HepG2 (cell line): ENCODE measurements at regions not wholly inside any gene's neighbourhood (a gene's known extent, or its start where the extent isn't known, plus 50 kb on each side); places are given as distances from the start of the nearest gene placed in this dataset.

Experiments used
- ATAC-seq: fragments of 200-7000 bp; cut with Tn5 transposase; 3 replicates; pipeline ENCODE4 v1.9.1; 2020; ENCODE audit warnings: mild to moderate bottlenecking, moderate library complexity
- BruUV-seq: library from RNA; stranded (reverse); fragments of 400-500 nt; replicated peaks from 2 replicates; lab custom pipeline; 2021; lab: Mats Ljungman, UMichigan
- CTCF ChIA-PET: fragments of 300-600 bp; formaldehyde crosslinking; extraction: SDS; loops from one replicate; lab custom pipeline; 2021; ENCODE audit warnings: low total read pairs, inconsistent platforms, low intra/inter-chr PET ratio; lab: Yijun Ruan, JAX
- POLR2A ChIA-PET: fragments of 350-600 bp; sonication (Branson Sonifier 250); formaldehyde crosslinking; loops from one replicate; lab custom pipeline; 2020; ENCODE audit warnings: antibody characterized with exemption, inconsistent platforms; lab: Yijun Ruan, JAX
- DNase-seq: peaks from one replicate; pipeline ENCODE4 v3.0.0-alpha.2; 2015; ENCODE audit warnings: low spot score
- FAIRE-seq: peaks from 3 replicates; lab custom pipeline; 2011; peaks lifted over from hg19 to GRCh38; lab: Jason Lieb, UNC
- H2AFZ ChIP-seq: one replicate; pipeline ENCODE4 v1.6.1; 2011; ENCODE audit warnings: low read length, inconsistent platforms
- H3K27ac ChIP-seq: fragments of 300-600 bp; 3 replicates; pipeline ENCODE4 v1.8.0; 2011; ENCODE audit warnings: mixed run types, mild to moderate bottlenecking, mixed read lengths, low read length, inconsistent platforms; ENCODE audit not compliant: insufficient read depth; ENCODE audit errors: extremely low read length
- H3K27me3 ChIP-seq, 2 experiments: fragments of 200-600 bp in 1 of 2; 2 replicates in 1 of 2; 3 replicates in 1 of 2; pipeline versions ENCODE4 v1.6.0 to v1.8.0; 2011; ENCODE audit warnings: low read length in 2 of 2, mild to moderate bottlenecking in 2 of 2, moderate library complexity in 2 of 2, inconsistent platforms in 1 of 2; ENCODE audit not compliant: insufficient read depth in 2 of 2, control insufficient read depth in 1 of 2
- H3K36me3 ChIP-seq, 2 experiments: fragments of 200-600 bp in 1 of 2; replicated peaks in 1 of 2; 2 replicates in 1 of 2; 3 replicates in 1 of 2; pipeline versions ENCODE4 v1.5.1 to v1.8.0; 2011; ENCODE audit warnings: low read length in 2 of 2, inconsistent platforms in 1 of 2; ENCODE audit not compliant: insufficient read depth in 2 of 2, control insufficient read depth in 1 of 2
- H3K4me1 ChIP-seq: 2 replicates; pipeline ENCODE4 v1.5.1; 2012; ENCODE audit warnings: low read length, inconsistent platforms; ENCODE audit not compliant: insufficient read depth
- H3K4me2 ChIP-seq: 2 replicates; pipeline ENCODE4 v1.6.0; 2011; ENCODE audit warnings: low read depth, low read length, inconsistent platforms
- H3K4me3 ChIP-seq, 3 experiments: fragments of 200-600 bp in 1 of 3; sonication (generic), shearing (Covaris generic) in 1 of 3; replicated peaks in 1 of 3; 2 replicates each; pipeline ENCODE4 v1.5.1; 2011 to 2016; ENCODE audit warnings: low read length in 3 of 3, inconsistent platforms in 2 of 3, low read depth in 2 of 3, mild to moderate bottlenecking in 2 of 3, control low read depth in 1 of 3, mixed read lengths in 1 of 3; ENCODE audit not compliant: insufficient read depth in 1 of 3
- H3K79me2 ChIP-seq: one replicate; pipeline ENCODE4 v1.6.1; 2011; ENCODE audit warnings: low read length, inconsistent platforms; ENCODE audit not compliant: insufficient read depth
- H3K9ac ChIP-seq: 2 replicates; pipeline ENCODE4 v1.6.0; 2011; ENCODE audit warnings: mild to moderate bottlenecking, low read depth, low read length, inconsistent platforms; ENCODE audit not compliant: insufficient read depth
- H3K9me3 ChIP-seq: 2 replicates; pipeline ENCODE4 v1.5.1; 2012; ENCODE audit warnings: mild to moderate bottlenecking, low read length
- H4K20me1 ChIP-seq: 2 replicates; pipeline ENCODE4 v1.6.0; 2011; ENCODE audit warnings: inconsistent platforms, mild to moderate bottlenecking, low read length, moderate library complexity; ENCODE audit not compliant: insufficient read depth
- CHD2 ChIP-seq: IDR thresholded peaks from 2 replicates; pipeline ENCODE4 v1.6.1; 2011; ENCODE audit warnings: low read depth, low read length, improper control_type of control experiment
- E2F2 ChIP-seq: sonication (generic); formaldehyde crosslinking; IDR thresholded peaks from 2 replicates; pipeline ENCODE4 v1.4.0; 2020; ENCODE audit warnings: missing genetic modification reagents, borderline replicate concordance
- GLI4 ChIP-seq: sonication (generic); formaldehyde crosslinking; IDR thresholded peaks from 2 replicates; pipeline ENCODE4 v1.5.1; 2020; ENCODE audit warnings: missing genetic modification reagents, mild to moderate bottlenecking, moderate library complexity, borderline replicate concordance
- MIER3 ChIP-seq: IDR thresholded peaks from 2 replicates; pipeline ENCODE4 v1.6.1; 2016; ENCODE audit warnings: missing compliant biosample characterization, borderline replicate concordance
- MXD4 ChIP-seq: IDR thresholded peaks from 2 replicates; pipeline ENCODE4 v1.6.1; 2016; ENCODE audit warnings: mild to moderate bottlenecking, missing biosample characterization, missing genetic modification reagents
- SYNCRIP ChIP-seq: fragments of 200-400 bp; formaldehyde crosslinking; IDR thresholded peaks from 2 replicates; pipeline ENCODE4 v1.6.1; 2018; ENCODE audit warnings: mild to moderate bottlenecking, low read depth, low read length; ENCODE audit not compliant: insufficient read depth
- ZNF17 ChIP-seq: sonication (generic); formaldehyde crosslinking; IDR thresholded peaks from 2 replicates; pipeline ENCODE4 v1.5.0; 2020; ENCODE audit warnings: mild to moderate bottlenecking, missing genetic modification reagents
- ZNF335 ChIP-seq: sonication (generic); formaldehyde crosslinking; IDR thresholded peaks from 2 replicates; pipeline ENCODE4 v1.4.0; 2020; ENCODE audit warnings: missing genetic modification reagents
- ZNF563 ChIP-seq: sonication (generic); formaldehyde crosslinking; IDR thresholded peaks from 2 replicates; pipeline ENCODE4 v1.8.0; 2022; ENCODE audit warnings: mild to moderate bottlenecking, moderate library complexity, missing genetic modification reagents
- WGBS: methylation state at CpG from one replicate; pipeline ENCODE4 v1.1.6; 2017; ENCODE audit warnings: low lambda C conversion rate; 5-methylcytosine and 5-hydroxymethylcytosine counted together
- in situ Hi-C: cut with HindIII; loops from 2 replicates; pipeline ENCODE4 v1.10.0; 2017; ENCODE audit warnings: low pct_unique_long_range_greater_than_20kb; ENCODE audit not compliant: extremely low pct_ligation_motif_present
- intact Hi-C: fragments of 100-400 bp; cut with micrococcal nuclease; formaldehyde crosslinking; loops from one replicate; pipeline ENCODE4 v1.10.0; 2022; ENCODE audit not compliant: unreplicated experiment
- TF ChIP-seq, protein P1 (sequence below): IDR thresholded peaks from 2 replicates; pipeline ENCODE4 v1.6.1; 2016; ENCODE audit warnings: control low read depth
- TF ChIP-seq, protein P2 (sequence below): sonication (generic); formaldehyde crosslinking; IDR thresholded peaks from 2 replicates; pipeline ENCODE4 v1.5.0; 2020; ENCODE audit warnings: missing genetic modification reagents

GRCh38 chr15:93179700-93180102 lies 90.7 kb upstream of the RGMA start:
- H3K79me2 ChIP-seq = no peaks in the 10 kb centered on the region
- ChIA-PET CTCF (no interaction called here), POLR2A (no interaction called here)
- no peaks in the 10 kb centered on the region for H3K36me3 ChIP-seq
- H2AFZ ChIP-seq = no peak overlapping the region
- H3K9me3 ChIP-seq = no peaks in the 10 kb centered on the region
- WGBS = 46% methylated on average over 17 of the region's 17 CpGs
- intact Hi-C loops (no loop called here), in situ Hi-C loops (no loop called here)
- no peak overlapping the region for H3K4me2 ChIP-seq
- FAIRE-seq (no peak), DNase-seq (no peak), ATAC-seq (peak; percentile 44)
- peaks cover 0 to 16% of the 10 kb centered on the region in 2 experiments; a peak in 3 of 5 replicates for H3K27me3 ChIP-seq
- H3K27ac ChIP-seq = no peak overlapping the region
- TF ChIP-seq MXD4 (CRISPR knock-in tag) (no peak), CHD2 (no peak)
- no peaks in the 10 kb centered on the region for H3K4me1 ChIP-seq
- no peaks in the 10 kb centered on the region for H4K20me1 ChIP-seq
- no TSS peak for BruUV-seq
- no peak overlapping the region for H3K9ac ChIP-seq
- no peak overlapping the region for H3K4me3 ChIP-seq

DNA sequence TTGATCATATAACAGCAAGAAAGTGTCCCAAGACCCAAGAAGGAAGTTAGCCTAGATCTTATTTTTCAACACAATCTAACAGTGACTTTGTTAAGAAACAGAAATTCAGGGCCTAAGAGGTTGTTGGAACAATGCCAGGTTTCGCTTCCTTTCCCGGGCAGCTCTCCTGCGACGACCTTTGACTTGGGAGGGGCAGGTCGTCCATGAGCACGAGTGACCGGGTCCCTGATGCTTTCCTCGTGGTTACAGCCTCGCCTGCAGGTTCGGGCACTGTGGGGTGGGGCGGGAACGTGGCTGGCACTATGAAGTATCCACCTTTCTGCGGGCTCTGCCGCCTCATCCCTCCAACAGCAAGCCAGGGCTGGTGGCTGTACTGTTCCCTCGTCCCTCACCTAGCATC lies 90.1 kb upstream of the RGMA start:
- no peaks in the 10 kb centered on the region for H4K20me1 ChIP-seq
- H3K4me3 ChIP-seq = no peak overlapping the region
- BruUV-seq = no TSS peak
- peak; percentile 48 for ATAC-seq
- WGBS = 15% methylated on average over 13 of the region's 15 CpGs
- peaks cover 0 to 14% of the 10 kb centered on the region in 2 experiments; a peak in 3 of 5 replicates for H3K27me3 ChIP-seq
- in situ Hi-C loops = no loop called here
- no peak overlapping the region for H3K4me2 ChIP-seq
- no peaks in the 10 kb centered on the region for H3K79me2 ChIP-seq
- no peak for TF ChIP-seq ZNF335 (CRISPR knock-in tag)
- TF ChIP-seq, protein P1, sequence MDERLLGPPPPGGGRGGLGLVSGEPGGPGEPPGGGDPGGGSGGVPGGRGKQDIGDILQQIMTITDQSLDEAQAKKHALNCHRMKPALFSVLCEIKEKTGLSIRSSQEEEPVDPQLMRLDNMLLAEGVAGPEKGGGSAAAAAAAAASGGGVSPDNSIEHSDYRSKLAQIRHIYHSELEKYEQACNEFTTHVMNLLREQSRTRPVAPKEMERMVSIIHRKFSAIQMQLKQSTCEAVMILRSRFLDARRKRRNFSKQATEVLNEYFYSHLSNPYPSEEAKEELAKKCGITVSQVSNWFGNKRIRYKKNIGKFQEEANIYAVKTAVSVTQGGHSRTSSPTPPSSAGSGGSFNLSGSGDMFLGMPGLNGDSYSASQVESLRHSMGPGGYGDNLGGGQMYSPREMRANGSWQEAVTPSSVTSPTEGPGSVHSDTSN (CRISPR knock-in tag) = no peak
- no peak for TF ChIP-seq ZNF17 (CRISPR knock-in tag)
- TF ChIP-seq SYNCRIP = no peak
- TF ChIP-seq, protein P2, sequence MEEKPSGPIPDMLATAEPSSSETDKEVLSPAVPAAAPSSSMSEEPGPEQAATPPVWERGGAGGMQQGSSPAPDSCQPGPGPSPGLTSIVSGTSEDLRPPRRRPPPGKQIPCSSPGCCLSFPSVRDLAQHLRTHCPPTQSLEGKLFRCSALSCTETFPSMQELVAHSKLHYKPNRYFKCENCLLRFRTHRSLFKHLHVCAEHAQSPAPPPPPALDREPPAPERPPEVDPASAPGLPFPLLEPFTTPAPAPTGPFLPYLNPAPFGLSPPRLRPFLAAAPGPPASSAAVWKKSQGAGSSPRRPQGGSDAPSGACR (CRISPR knock-in tag) = no peak
- TF ChIP-seq ZNF563 (CRISPR knock-in tag) = no peak
- no peak for TF ChIP-seq MIER3 (CRISPR knock-in tag)
- no peak for TF ChIP-seq GLI4 (CRISPR knock-in tag)
- no peak for TF ChIP-seq E2F2 (CRISPR knock-in tag)
- no peaks in the 10 kb centered on the region for H3K4me1 ChIP-seq
- no peak overlapping the region for H3K9ac ChIP-seq
- no peaks in the 10 kb centered on the region for H3K9me3 ChIP-seq
- no peak for DNase-seq
- POLR2A ChIA-PET = no interaction called here
- no peak overlapping the region for H2AFZ ChIP-seq
- intact Hi-C loops = no loop called here
- no peak for FAIRE-seq
- CTCF ChIA-PET = no interaction called here
- H3K36me3 ChIP-seq = no peaks in the 10 kb centered on the region
- H3K27ac ChIP-seq = no peak overlapping the region
